EH (cell line): ENCODE measurements at regions not wholly inside any gene's neighbourhood (a gene's known extent, or its start where the extent isn't known, plus 50 kb on each side); places are given as distances from the start of the nearest gene placed in this dataset.
A peak's percentile ranks its signal among the peaks of the same experiment; 100 is the strongest.

ENCODE experiments used
- DNase-seq: peaks from one replicate; pipeline ENCODE4 v3.0.0-alpha.2; 2015; ENCODE audit warnings: low read depth

DNA sequence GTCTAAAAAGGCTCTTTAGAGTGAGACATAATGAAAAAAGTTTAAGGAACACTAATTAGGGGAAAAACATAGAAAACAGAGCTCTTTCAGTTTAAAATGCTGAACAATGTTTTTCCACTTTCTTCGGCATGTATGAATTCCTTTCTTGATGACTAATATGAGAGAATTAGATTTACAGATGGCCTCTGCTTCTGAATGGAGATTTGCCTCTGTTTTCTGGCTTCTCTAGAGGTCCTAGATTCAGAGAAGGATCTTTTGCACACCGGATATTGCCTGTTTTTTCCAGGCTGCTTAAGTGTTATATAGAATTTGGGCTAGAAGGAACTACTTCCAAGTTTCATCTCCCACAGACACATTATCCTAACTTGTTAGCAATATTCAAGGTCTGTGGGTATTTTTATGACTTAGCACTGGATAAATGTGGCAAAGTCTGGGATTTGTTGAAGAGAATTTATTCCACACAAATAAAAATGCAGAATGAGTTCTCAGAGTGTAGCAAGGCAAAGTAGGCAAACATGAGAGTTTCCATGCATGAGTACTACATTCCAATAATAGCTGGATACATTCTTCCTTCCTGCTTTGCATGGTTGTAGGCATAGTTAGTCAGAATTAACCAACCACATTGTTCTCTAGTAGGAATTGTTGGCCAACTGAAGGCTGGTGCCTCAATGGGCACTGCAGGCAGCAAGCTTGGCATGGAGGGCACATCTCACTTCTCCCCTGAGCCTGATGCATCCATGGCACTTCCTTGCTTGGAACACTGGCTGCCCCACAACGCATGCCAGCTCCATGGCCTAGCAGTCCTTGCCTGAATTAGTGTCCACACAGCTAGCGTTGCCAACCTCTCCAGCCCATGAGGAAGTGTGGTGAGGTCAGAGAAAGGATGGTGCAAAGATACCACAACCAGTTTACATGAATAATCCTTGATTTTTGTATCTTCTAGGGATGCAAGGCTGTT is 224.2 kb downstream of the CLIC5 start:
- peak; percentile 88 for DNase-seq

DNA sequence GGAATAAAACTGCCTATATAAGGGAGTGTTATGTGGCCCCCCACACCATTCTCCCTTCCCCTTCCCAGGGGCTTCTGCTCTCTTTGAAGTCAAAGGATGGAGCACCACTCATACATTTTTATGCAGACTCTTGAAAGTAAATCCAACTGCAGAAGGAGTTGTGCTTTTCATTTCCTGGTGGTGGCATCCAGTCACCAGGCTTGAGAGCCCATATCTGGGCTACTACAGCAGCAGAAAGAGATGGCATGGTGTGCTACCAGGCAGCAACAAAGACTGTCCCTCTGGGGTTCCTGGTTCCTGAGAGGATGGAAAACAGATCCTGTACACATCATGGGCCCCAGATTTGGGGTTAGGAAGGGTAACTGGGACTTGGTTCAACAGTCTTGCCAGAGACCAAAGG is 226.4 kb downstream of the CLIC5 start:
- DNase-seq = no peak

DNA sequence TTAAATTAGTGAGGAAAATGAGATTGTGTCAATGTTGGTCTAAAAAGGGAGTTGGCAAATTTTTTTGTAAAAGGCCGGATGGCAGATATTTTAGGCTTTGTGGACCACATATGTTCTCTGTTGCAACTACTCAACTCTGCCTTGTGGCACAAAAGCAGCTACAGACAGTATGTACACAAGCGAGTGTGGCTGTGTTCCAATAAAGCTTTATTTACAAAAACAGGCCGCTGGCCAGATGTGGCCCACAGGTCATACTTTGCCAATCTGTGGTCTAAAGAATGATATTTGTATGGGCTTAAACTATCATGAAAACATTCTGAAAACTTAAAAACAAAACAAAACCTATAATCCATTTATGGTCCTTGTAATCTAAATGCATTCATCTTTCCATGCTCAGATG is 228.3 kb downstream of the CLIC5 start:
- DNase-seq = no peak

DNA sequence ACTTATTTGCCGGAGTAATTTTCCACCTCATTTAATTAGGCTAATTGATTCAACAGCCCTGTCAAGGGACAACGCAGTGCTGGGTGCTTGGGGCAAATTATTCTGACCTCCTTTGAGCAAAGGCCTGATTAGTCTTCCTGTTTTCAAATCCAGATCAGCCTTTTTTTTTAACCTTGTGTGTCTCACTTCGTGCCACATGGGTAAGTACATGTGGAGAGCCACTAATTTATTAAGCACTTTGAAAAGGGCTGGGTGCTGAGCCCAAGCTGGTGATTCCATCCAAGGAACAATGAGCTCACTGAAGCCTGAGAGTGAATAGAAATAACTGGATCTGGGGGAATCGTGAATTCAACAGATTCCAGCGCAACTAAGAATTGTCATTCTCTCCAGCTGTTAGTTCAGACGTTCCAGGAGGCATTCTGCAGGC is 229.3 kb downstream of the CLIC5 start:
- DNase-seq = no peak

DNA sequence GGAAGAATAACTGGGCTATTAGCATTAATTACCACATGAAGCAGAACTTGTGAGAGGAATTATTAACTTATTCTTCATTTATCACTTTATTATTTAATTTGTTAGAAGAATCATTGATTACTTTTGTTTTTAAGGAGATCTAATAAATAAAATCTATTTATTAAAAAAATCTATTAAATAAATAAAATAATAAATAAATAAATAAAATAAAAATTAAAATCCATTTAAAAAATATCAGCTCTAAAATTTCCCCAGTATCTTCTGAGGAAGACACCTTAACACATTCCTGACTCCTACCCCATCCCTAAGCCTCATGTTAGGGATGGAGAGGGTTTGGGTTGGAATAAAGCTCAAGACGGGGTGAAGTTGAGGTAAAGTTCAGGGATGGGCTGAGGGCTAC is 231.4 kb downstream of the CLIC5 start:
- no peak for DNase-seq

DNA sequence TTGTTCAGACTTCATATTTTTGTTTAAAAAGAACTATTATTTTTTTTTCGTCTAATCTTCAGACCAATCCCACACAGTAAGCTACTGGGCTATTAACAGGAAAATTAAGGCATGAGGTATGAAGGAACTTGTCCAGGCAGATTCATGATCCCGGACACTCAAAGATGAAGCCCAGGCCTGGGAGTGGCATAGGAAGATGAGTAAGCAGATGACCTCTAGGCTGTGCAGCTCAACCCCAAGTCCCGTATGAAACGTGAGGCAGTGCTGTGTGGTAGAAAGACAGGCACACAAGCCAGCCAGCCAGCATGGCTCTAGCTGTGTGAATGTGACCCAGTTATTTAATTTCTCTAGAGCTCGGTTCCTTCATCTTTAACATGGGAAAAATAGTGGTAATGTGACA is 231.9 kb downstream of the CLIC5 start:
- DNase-seq = no peak

DNA sequence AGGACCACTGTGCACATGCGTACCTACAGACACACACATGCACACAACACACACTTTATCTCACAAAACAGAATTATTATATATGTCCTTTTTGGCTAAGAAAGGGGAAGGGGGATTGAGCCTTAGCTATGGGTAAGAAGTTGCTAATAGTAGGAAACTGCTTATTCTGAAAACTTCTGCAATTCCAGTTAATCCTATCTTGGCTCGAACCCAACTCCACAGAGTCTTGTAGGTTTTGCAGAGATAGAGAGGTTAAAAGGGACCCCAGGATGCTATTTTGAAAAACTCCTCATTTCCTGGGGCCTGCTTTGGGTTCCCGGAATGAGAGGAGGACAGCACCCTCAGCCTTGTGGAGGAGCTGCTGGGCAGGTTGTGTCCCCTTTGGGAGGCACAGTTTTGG is 233.8 kb downstream of the CLIC5 start:
- no peak for DNase-seq

DNA sequence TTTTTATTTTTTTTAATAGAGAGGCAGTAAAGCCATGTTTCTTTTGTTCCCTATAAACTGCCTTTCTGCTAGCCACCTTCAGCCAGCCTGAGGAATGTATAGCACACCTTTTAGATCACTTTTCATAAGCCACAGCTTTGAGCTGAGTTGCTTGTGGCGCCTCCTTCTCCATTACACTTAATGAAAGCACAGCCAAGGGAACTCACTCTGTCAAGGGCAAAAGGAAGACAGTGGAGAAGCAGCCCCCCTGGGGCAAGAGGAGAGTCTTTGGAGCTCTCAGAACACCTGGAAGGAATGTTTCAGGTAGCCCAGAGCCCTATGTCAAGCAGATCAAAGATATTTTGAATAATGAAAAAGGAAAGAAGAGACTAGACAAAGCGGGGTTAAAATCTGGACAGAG is 235.1 kb downstream of the CLIC5 start:
- no peak for DNase-seq

DNA sequence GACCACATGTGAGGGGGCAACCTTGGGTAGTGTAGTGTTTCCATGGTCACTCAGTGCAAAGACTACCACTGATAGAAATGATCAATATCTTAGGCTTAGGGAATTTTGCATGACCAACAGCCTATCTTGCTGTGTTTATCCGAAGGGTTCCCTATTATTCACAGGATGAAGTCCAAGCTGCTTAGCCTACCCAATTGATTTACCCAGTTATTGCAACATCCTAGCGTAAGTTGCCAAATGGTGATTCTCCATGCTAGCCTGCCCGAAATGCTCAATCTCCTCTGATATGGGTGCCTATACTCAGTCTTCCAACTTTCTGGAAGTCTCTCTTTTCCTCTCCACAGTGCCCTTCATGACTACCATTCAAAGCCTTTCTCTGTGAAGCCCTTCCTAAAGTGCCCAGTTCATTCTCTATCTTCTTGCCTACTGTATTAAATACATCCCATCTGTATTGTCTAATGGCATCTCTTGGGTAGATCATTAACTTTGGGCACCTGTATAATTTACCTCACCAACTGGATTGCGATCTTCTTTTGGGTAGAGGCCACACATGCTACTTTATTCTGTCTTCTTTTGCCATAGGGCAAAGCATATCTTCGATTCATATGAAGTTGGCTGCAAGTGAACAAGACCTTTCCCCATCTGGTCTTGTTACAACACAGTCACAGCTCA is 240.5 kb downstream of the CLIC5 start:
- DNase-seq = no peak

DNA sequence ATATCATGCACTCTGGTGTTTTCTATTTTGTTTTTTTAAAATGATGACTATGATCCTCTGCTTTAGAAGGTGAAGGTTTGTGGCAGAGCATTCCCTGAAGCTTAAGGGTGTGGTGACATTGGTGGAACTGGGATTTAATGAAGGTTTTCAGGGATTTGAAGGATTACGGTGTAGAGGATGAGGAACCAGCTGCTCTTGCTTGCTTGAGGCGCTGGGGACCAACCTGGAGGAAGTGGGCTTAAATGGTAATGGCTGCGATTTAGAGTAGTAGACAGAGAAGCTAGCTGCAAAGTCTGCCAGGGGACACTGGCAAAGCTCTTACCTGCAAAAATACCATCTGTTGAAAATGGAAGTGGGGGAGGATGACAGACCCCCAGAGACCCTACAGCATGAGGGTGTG is 241.8 kb downstream of the CLIC5 start:
- no peak for DNase-seq

DNA sequence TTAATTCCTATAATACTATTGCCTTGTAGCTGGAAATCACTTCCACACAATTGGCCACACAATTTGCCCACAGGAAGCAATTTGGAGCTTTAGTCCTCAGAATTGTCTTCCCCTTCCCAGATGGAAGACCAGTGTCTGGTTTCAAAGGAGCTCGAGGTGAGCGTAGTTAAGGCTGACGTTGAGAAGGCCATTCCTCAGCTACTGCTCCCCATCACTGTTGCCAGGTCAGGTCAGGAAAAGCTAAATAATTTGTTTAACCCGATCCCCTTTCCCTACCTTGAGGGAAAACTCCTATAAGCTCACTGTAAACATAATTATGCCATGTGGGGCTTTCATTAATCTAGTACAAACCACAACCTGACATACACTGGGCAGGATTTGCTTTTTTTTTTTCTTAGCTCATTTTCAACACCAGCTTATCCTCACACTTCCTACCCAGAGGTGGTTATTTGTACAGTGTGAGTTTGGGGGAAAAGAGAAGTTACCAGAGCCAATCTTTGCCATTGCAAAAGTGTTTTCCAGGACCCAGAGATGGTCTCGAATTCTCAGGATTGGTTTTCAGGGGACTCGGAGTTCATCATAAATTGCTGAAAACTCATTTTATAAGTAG is 242.7 kb downstream of the CLIC5 start:
- no peak for DNase-seq

DNA sequence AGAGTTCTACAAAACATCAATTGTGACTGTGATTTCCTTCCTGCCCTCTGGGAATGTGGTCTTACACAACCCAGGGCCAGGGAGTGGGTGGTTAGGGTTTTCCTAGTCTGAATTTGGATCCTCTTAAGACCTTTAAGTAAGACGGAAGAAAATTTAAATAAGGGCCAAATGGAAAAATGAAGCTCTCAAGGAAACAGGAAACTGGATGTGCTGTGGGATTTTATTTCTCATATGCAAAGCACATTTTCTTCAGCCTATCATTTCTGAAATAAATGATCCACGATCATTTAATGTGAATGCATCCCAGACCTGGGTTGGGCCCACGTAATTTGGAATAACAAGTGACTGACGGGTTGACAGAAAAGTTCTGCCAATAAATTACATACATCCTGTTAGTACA is 243.6 kb downstream of the CLIC5 start:
- no peak for DNase-seq

DNA sequence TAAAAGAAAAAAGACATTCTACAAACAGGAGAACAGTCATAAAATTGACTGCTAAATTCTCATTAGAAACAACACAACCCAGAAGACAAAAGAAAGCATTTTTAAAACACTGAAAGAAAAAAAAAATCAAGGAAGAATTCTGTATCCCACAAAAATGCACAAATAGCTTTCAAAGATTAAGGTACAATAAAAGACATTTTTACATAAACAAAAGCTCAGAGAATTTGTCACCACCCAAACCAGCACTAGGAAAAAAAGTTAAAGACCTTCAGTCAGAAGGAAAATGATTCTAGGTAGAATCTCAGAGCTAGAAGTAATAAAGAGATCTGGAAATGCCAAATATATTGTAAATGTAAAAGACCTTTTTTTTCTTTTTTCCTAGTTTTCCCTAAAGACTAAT is 252.4 kb downstream of the CLIC5 start:
- no peak for DNase-seq

DNA sequence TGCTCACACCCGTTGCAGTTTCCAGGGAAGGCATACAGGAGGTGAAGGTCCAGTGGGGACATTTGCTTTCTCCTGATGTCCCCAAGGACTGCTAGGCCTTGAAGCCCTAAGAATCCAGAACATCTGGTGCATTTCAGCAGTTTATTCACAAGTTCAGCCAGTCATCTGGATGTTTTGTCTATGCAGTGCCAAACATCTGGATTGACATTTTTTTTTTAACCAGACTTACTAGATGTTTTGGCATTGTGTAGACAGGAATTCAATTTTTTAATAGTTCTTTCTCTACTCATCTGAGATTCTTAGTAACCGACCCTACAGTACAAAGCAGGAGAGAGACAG is 256.2 kb downstream of the CLIC5 start:
- peak; percentile 13 for DNase-seq

DNA sequence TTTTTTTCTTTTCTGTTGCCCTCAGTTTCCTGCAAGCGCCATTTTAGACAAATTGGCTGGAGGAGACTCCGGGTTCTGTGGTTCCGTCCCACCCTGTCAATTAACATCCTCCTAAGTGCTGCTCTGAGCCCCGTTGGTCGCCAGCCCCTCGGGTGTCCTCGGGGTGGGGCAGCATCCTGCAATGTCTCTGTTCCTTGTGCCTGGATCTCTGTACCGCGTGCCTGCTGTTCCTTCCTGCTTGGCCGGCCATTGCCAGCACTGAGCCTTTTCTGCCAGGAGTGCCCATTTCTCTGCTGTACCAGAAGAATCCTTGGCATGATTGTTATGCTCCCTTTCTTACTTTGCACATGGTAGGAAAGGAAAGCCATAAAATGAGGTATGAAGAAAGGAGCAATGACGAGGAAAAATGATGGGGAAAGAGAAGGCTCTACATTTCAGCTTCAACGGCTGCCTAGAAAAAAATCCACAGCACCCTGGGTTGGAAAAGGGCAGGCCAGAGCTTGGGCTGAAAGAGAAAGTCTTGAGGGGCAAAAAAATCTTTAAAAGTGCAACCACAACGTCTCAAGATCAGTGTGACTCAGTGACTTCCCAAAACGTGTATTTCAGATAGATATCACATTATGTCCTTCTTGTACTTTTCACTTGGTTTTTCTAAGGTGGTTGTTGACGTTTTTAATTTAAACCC is 256.7 kb downstream of the CLIC5 start:
- DNase-seq = peak; percentile 45

DNA sequence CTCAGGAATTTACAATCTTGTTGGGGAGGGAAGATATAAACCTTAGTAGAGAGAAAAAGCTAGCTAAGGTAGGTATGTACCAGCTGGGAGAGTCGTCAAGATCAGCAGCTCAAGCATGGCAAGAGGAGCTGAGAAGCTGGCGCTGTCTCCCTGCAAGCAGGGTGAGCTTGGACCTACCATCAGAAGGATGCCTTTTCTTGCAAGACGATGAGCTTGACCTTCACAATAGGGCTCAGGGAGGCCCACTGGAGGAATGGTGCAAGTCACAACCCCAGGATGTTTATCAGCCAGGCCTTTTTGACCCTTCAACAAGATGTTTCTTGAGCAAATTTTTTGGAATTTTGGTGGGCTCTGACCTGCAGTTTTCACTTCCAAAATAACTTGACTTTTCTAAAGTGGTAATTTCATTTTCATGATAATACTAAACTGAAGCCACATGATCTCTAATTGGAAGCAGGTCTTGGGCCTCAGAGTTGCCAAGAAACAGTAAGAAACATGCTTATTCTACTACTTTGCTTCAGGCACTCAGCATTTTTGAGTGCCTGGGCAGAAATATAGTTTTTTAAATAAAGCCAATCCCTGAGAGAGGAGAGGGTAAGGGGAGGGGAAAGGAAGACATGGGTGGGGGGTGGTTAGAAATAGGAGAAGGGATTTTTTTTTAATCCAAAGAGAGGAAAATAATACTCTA is 258.1 kb downstream of the CLIC5 start:
- peak; percentile 30 for DNase-seq

DNA sequence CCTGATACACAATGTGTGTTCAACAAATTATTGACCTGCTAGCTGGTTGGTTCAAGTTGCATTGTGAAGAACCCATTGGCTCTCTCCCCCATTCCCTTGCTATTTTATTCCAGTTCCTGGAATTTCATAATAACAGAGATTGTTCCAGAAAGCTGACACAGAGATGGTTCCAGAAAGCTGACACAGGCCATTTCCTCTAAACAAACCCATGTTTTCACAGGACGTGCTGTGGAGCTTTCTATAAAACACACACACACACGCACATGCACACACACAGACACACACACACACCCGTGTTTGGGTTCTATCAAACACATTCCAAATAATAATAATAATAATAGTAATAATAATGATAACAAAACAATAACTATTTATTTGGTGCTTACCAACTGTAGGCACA is 259.1 kb downstream of the CLIC5 start:
- no peak for DNase-seq

DNA sequence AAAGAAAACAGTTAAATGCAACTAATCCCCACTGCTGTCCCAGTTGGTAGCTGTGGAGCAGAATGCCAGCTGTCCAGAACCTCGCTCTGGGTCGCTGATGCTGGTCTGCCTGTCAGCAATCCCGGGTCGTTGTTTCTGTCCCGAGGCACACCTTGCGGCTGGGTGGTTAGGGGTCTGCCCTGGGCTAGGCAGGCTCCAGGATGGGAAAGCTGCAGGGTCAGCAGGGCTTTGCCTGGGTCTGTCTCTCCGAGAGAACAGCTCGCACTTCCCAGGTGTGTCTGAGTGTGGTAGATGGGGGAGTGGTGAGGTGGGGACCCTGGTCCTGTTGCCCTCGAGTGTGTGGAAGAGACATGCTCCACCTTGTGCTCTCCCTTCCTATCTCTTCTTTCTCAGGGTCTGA is 261.2 kb downstream of the CLIC5 start:
- DNase-seq = no peak

DNA sequence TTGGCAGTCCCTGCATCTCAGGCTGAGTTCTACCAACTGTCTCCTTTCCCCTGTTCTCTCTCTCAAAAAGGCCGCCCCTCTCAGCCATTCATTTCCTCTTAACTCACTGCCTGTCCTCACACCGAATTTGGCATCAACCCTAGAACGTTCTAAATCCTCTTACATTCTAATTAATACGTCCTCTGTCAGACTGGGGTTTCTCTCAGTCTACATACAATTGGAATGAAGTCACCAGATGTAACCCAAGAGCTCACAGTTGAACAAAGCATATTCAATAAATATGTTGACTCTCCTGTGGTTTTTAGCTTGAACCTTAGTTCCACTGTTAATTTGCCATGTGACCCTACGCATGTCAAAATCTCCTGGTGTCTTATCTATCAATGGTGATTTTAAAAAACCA is 269.6 kb downstream of the CLIC5 start:
- peak; percentile 85 for DNase-seq

DNA sequence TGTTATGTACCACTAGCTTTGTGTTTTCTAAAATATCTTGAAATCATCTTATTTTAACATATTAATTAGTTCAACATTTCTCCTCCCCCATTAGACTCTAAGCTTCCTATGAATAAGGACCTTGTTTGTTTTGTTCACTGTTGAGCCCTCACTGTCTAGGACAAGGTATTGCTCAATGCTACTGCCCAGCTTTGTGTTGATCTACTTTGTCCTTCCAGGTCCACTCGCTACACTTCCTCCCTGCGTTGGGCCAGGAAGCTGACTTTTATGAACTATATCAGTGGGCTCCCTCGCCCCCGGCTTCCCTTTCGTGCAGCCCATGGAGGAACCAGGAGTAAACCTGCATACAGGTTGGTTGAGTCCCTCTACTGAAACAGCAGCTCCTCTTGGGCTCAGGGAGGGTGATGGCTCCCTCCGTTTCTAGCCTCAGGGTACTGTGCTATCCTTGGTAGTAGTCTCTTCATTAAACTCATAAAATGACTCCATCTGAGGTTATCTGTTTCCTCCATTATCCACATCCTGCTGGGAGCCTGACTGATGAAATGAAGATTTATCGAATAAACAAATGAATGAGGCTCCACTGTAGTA is 272.5 kb downstream of the CLIC5 start:
- DNase-seq = no peak

DNA sequence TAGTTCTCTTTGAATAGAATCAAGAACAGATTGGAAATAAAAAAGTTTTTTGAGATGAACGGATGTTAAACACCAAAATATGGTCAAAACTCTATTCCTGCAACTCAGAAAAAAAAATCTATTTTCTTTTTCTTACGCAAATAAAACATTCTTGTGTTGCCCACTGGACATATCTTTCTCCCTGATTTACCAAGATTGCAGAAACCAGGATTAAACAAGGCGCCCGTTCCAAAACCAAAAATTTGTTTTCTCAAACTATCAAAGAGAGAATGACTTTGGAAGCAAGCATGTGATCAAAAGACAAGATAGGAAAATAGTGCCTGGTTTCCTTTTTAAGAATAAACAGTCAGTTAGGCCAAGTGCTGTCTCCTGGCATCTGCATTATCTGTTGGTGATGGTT is 273.1 kb downstream of the CLIC5 start:
- DNase-seq = no peak
